ENCODE measurements at regions not wholly inside any gene's neighbourhood (a gene's known extent, or its start where the extent isn't known, plus 50 kb on each side); places are given as distances from the start of the nearest gene placed in this dataset.
"Not testable (repeated sequence)": the region's sequence is repeated elsewhere in the genome, so short reads cannot be mapped to it uniquely, and the experiment has no call there.

DNA sequence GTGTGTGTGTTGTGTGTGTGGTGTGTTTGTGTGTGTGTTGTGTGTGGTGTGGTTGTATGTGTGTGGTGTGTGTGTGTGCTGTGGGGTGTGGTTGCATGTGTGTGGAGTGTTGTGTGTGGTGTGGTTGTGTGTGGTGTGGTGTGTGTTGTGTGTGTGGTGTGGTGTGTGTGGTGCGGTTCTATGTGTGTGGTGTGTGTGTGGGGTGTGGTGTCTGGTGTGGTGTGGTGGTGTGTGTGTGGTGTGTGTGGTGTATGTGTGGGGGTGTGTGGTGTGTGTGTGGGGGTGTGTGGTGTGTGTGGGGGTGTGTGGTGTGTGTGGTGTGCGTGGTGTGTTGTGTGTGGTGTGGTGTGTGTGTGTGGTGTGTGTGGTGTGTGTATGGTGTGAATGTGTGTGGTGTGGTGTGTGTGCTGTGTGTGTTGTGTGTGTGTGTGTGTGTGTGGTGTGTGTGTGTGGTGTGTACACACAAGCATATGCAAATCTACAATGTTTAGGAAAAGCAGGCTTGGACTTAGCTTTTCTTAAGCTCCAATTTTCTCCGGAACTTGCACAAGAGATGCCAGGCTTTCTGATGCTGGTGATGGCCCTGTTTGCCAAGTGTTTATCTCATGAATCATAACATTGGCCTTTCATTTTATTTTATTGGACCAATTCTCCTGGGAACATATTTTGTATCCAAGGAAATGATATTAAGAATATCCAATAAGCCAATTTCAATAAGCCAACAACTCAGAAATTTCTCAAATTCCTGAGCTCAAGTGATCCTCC lies 148.7 kb downstream of the SPATA18 start:
- no peak for DNase-seq (ENCODE audit: low read depth)
- TF ChIP-seq, protein P1, sequence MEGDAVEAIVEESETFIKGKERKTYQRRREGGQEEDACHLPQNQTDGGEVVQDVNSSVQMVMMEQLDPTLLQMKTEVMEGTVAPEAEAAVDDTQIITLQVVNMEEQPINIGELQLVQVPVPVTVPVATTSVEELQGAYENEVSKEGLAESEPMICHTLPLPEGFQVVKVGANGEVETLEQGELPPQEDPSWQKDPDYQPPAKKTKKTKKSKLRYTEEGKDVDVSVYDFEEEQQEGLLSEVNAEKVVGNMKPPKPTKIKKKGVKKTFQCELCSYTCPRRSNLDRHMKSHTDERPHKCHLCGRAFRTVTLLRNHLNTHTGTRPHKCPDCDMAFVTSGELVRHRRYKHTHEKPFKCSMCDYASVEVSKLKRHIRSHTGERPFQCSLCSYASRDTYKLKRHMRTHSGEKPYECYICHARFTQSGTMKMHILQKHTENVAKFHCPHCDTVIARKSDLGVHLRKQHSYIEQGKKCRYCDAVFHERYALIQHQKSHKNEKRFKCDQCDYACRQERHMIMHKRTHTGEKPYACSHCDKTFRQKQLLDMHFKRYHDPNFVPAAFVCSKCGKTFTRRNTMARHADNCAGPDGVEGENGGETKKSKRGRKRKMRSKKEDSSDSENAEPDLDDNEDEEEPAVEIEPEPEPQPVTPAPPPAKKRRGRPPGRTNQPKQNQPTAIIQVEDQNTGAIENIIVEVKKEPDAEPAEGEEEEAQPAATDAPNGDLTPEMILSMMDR (IDR thresholded peaks at IDR 0.05; ENCODE audit: control insufficient read depth, extremely low read depth, insufficient read depth), result no peak
- H3K4me3 ChIP-seq (ENCODE audit: low read depth, low read length), result no peak overlapping the region

GRCh38 chr4:52200339-52200725 lies 149.2 kb downstream of the SPATA18 start:
- no peak for DNase-seq (ENCODE audit: low read depth)
- TF ChIP-seq, protein P1 (IDR thresholded peaks at IDR 0.05; ENCODE audit: control insufficient read depth, extremely low read depth, insufficient read depth), result no peak
- H3K4me3 ChIP-seq (ENCODE audit: low read depth, low read length), result no peak overlapping the region

GRCh38 chr4:52201715-52202114 lies 150.6 kb downstream of the SPATA18 start:
- no peak overlapping the region for H3K4me3 ChIP-seq (ENCODE audit: low read depth, low read length)
- TF ChIP-seq, protein P1 (IDR thresholded peaks at IDR 0.05; ENCODE audit: control insufficient read depth, extremely low read depth, insufficient read depth), result no peak
- DNase-seq (ENCODE audit: low read depth), result no peak

GRCh38 chr4:52202251-52202779 lies 151.2 kb downstream of the SPATA18 start:
- no peak for DNase-seq (ENCODE audit: low read depth)
- TF ChIP-seq, protein P1 (IDR thresholded peaks at IDR 0.05; ENCODE audit: control insufficient read depth, extremely low read depth, insufficient read depth), result no peak
- no peak overlapping the region for H3K4me3 ChIP-seq (ENCODE audit: low read depth, low read length)

DNA sequence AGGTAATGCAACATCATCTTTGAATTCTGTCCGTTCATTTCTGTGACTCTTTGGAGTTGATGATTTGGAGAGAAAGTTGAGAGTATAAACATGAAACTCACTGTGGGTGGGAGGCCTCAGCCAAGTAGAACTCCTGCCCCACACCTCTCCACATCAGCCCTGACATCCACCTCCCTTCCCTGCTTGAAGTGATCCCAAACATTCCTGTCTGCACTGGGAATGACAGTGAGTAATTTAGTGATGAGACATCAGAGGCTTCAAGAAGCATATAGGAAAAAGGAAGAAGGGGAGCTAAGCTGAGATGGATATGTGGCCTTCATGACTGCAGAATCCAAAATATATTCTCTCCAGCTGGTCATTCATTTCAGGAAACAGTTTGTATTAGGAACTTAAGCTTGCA lies 151.8 kb downstream of the SPATA18 start:
- no peak for DNase-seq (ENCODE audit: low read depth)
- no peak overlapping the region for H3K4me3 ChIP-seq (ENCODE audit: low read depth, low read length)
- TF ChIP-seq, protein P1 (IDR thresholded peaks at IDR 0.05; ENCODE audit: control insufficient read depth, extremely low read depth, insufficient read depth), result no peak

GRCh38 chr4:52203351-52203750 lies 152.2 kb downstream of the SPATA18 start:
- no peak for DNase-seq (ENCODE audit: low read depth)
- H3K4me3 ChIP-seq (ENCODE audit: low read depth, low read length), result no peak overlapping the region
- TF ChIP-seq, protein P1 (IDR thresholded peaks at IDR 0.05; ENCODE audit: control insufficient read depth, extremely low read depth, insufficient read depth), result no peak

GRCh38 chr4:52204921-52205320 lies 153.8 kb downstream of the SPATA18 start:
- no peak for DNase-seq (ENCODE audit: low read depth)
- TF ChIP-seq, protein P1 (IDR thresholded peaks at IDR 0.05; ENCODE audit: control insufficient read depth, extremely low read depth, insufficient read depth), result no peak
- H3K4me3 ChIP-seq (ENCODE audit: low read depth, low read length), result no peak overlapping the region

- not testable (repeated sequence) for H3K4me3 ChIP-seq (ENCODE audit: low read depth, low read length); DNase-seq (ENCODE audit: low read depth)
Observed at GRCh38 chr4:52207146-52207545, 156.0 kb downstream of the SPATA18 start.
